GM19240 (cell line): ENCODE measurements at regions not wholly inside any gene's neighbourhood (a gene's known extent, or its start where the extent isn't known, plus 50 kb on each side); places are given as distances from the start of the nearest gene placed in this dataset.
"Not testable (repeated sequence)": the region's sequence is repeated elsewhere in the genome, so short reads cannot be mapped to it uniquely, and the experiment has no call there.

Experiments
- DNase-seq: peaks from one replicate; pipeline ENCODE4 v3.0.0; 2011; ENCODE audit warnings: low spot score; ENCODE audit not compliant: insufficient read length

GRCh38 chr11:82216927-82217570, 516.6 kb downstream of the FAM181B start:
- DNase-seq = no peak

- DNase-seq = no peak
Observed at GRCh38 chr11:82210011-82210410, 523.7 kb downstream of the FAM181B start.

GRCh38 chr11:82195283-82195682, 538.4 kb downstream of the FAM181B start:
- DNase-seq = no peak

GRCh38 chr11:82194521-82194920, 539.1 kb downstream of the FAM181B start:
- no peak for DNase-seq

GRCh38 chr11:82191695-82192094, 542.0 kb downstream of the FAM181B start:
- DNase-seq = no peak

- DNase-seq = no peak
Observed at GRCh38 chr11:82185925-82186324, 547.7 kb downstream of the FAM181B start.

- DNase-seq = no peak
Observed at GRCh38 chr11:82184966-82185365, 548.7 kb downstream of the FAM181B start.

GRCh38 chr11:82183346-82183745, 550.3 kb downstream of the FAM181B start:
- no peak for DNase-seq

GRCh38 chr11:82182697-82183096, 551.0 kb downstream of the FAM181B start:
- DNase-seq = not testable (repeated sequence)

GRCh38 chr11:82181796-82182195, 551.9 kb downstream of the FAM181B start:
- not testable (repeated sequence) for DNase-seq

GRCh38 chr11:82176945-82177344, 556.7 kb downstream of the FAM181B start:
- DNase-seq = no peak

- no peak for DNase-seq
Observed at GRCh38 chr11:82176365-82176764, 557.3 kb downstream of the FAM181B start.

- DNase-seq = no peak
Observed at GRCh38 chr11:82174610-82175009, 559.1 kb downstream of the FAM181B start.

- DNase-seq = no peak
Observed at GRCh38 chr11:82146789-82147188, 586.9 kb downstream of the FAM181B start.

- DNase-seq = no peak
Observed at GRCh38 chr11:82118946-82119345, 614.7 kb downstream of the FAM181B start.

GRCh38 chr11:82117362-82117761, 616.3 kb downstream of the FAM181B start:
- no peak for DNase-seq

GRCh38 chr11:82105331-82105998, 628.2 kb downstream of the FAM181B start:
- no peak for DNase-seq

GRCh38 chr11:82092904-82093303, 640.8 kb downstream of the FAM181B start:
- no peak for DNase-seq

GRCh38 chr11:82089426-82089825, 644.2 kb downstream of the FAM181B start:
- no peak for DNase-seq

GRCh38 chr11:82085493-82085892, 648.2 kb downstream of the FAM181B start:
- DNase-seq = no peak

GRCh38 chr11:82082976-82083375, 650.7 kb downstream of the FAM181B start:
- no peak for DNase-seq

- DNase-seq = no peak
Observed at GRCh38 chr11:82080160-82080559, 653.5 kb downstream of the FAM181B start.

GRCh38 chr11:82076126-82076525, 657.5 kb downstream of the FAM181B start:
- DNase-seq = no peak
